ENCODE measurements at regions not wholly inside any gene's neighbourhood (a gene's known extent, or its start where the extent isn't known, plus 50 kb on each side); places are given as distances from the start of the nearest gene placed in this dataset.

DNA sequence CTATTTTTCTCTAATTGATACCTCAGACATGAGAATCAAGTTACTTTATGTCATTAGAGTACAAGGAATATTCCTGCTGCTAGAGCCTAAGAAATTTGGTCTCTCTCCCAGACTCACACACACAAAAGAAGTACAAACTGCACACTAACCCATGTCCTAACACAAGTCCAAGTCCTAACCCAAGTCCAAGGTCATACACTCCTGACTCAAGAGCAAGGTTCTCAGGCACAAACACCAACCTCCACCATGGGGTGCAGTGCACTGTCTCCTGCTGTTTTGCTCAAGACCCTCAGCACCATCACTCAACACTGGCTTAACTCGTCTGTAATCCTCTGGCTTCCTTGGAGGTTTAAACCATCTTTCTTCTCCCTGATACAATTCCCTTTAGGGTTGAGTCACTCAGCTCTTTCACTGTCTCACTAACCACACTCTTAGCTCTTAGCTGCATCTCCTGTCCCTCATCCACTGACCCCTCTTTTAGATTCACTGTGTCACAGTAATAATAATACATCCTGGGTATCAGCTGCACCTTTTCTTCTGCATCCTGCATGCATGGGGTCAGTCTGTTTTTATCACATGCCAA is 129.8 kb downstream of the BCL2L11 start:
- no peak overlapping the region for H3K23ac ChIP-seq (ENCODE audit: insufficient read length)
- ChIA-PET CTCF (ENCODE audit: partially characterized antibody) (no interaction called here), POLR2A (ENCODE audit: partially characterized antibody) (no interaction called here)
- no peak overlapping the region for H2BK120ac ChIP-seq (replicated peaks; ENCODE audit: low read depth, low read length)
- H3K27me3 ChIP-seq (replicated peaks in 1 of 4; ENCODE audit: control insufficient read depth in 3 of 4, extremely low read depth in 1 of 4, insufficient read depth in 3 of 4, low read length in 3 of 4), result no peaks in the 10 kb centered on the region
- H2AK5ac ChIP-seq (ENCODE audit: low read depth, low read length), result no peak overlapping the region
- no peak overlapping the region for H2BK20ac ChIP-seq (ENCODE audit: low read length)
- no peak overlapping the region for H2BK5ac ChIP-seq (ENCODE audit: low read depth, low read length)
- WGBS, 2 experiments (ENCODE audit: extremely low coverage in 1 of 2, insufficient coverage in 1 of 2, insufficient read length in 1 of 2, insufficient replicate concordance in 2 of 2, low coverage in 1 of 2, low lambda C conversion rate in 2 of 2, missing lambda C conversion rate in 1 of 2), result 82% methylated on average over 1 of the region's 1 CpG; no CpG with 5 or more reads in 1 of the 2 experiments
- H3K56ac ChIP-seq (replicated peaks; ENCODE audit: insufficient read length, low read depth, low read length), result no peak overlapping the region
- no peak overlapping the region for H2AFZ ChIP-seq (ENCODE audit: low read length)
- peaks cover 0 to 1% of the 10 kb centered on the region in 2 experiments for H4K20me1 ChIP-seq (replicated peaks in 1 of 2; ENCODE audit: control insufficient read depth in 1 of 2, insufficient read depth in 2 of 2, low read length in 2 of 2)
- H3K9me3 ChIP-seq (ENCODE audit: insufficient read depth in 2 of 2, low read depth in 1 of 2, low read length in 1 of 2), result peaks cover 4 to 13% of the 10 kb centered on the region in 2 experiments; a peak in 2 of 4 replicates
- H3K4me1 ChIP-seq (replicated peaks in 1 of 4; ENCODE audit: control insufficient read depth in 3 of 4, insufficient read depth in 4 of 4, low read length in 3 of 4), result no peaks in the 10 kb centered on the region
- H3K4ac ChIP-seq (replicated peaks; ENCODE audit: insufficient read length, low read depth, low read length), result no peak overlapping the region
- no peaks in the 10 kb centered on the region for H3K36me3 ChIP-seq (ENCODE audit: control insufficient read depth in 2 of 4, insufficient read depth in 4 of 4, low read length in 3 of 4)
- no peak overlapping the region for H3K18ac ChIP-seq (ENCODE audit: extremely low read depth, low read length)
- FAIRE-seq, result no peak
- no peak overlapping the region for H3K9ac ChIP-seq (replicated peaks in 1 of 4; ENCODE audit: extremely low read depth in 1 of 4, low read depth in 3 of 4, low read length in 3 of 4)
- no peak overlapping the region for H3K4me2 ChIP-seq (ENCODE audit: insufficient read depth in 1 of 2, low read depth in 2 of 2, low read length in 2 of 2)
- H3K14ac ChIP-seq (ENCODE audit: insufficient read length), result no peak overlapping the region
- no peak overlapping the region for H2BK12ac ChIP-seq (ENCODE audit: low read depth, low read length)
- H4K8ac ChIP-seq (ENCODE audit: extremely low read depth, insufficient read depth, low read length), result no peak overlapping the region
- TF ChIP-seq RNF2 (IDR thresholded peaks at IDR 0.05; ENCODE audit: borderline replicate concordance, low read depth, low read length, missing control alignments, poor library complexity, severe bottlenecking) (no peak), TAF7 (optimal IDR thresholded peaks at IDR 0.05; ENCODE audit: borderline replicate concordance, low read depth, low read length) (no peak), CBX8 (IDR thresholded peaks at IDR 0.05; ENCODE audit: borderline replicate concordance, low read depth, low read length) (no peak), ASH2L (IDR thresholded peaks at IDR 0.05; ENCODE audit: low read length) (no peak), GABPA (IDR thresholded peaks at IDR 0.05; ENCODE audit: borderline replicate concordance, insufficient read depth, low read length) (no peak)
- TF ChIP-seq, protein P1, sequence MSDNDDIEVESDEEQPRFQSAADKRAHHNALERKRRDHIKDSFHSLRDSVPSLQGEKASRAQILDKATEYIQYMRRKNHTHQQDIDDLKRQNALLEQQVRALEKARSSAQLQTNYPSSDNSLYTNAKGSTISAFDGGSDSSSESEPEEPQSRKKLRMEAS (IDR thresholded peaks at IDR 0.05), result no peak
- DNase-seq (ENCODE audit: low read depth in 1 of 2, low spot score in 2 of 2), result no peak
- no peak overlapping the region for H4K5ac ChIP-seq (ENCODE audit: insufficient read length, low read depth, low read length)
- peaks cover 2% of the 10 kb centered on the region; the same call in 1 of the 2 replicates for H3K23me2 ChIP-seq (ENCODE audit: low read depth, low read length)
- H3K79me2 ChIP-seq (ENCODE audit: control insufficient read depth in 1 of 2, insufficient read depth in 2 of 2, low read length in 2 of 2), result no peaks in the 10 kb centered on the region
- no peak overlapping the region for H3K27ac ChIP-seq (ENCODE audit: low read depth, low read length)
- no peaks in the 10 kb centered on the region; the same call in 1 of the 2 replicates for H3K79me1 ChIP-seq (ENCODE audit: low read depth, low read length)
- H4K91ac ChIP-seq (replicated peaks; ENCODE audit: insufficient read length, low read length), result no peak overlapping the region
- no peak overlapping the region for H2BK15ac ChIP-seq (ENCODE audit: low read length)
- no peak overlapping the region for H3K4me3 ChIP-seq (ENCODE audit: extremely low read depth in 1 of 4, insufficient read depth in 2 of 4, low read depth in 3 of 4, low read length in 4 of 4)

Data from H1 (cell line).